Smooth muscle cell (in vitro differentiated cells): ENCODE measurements at regions not wholly inside any gene's neighbourhood (a gene's known extent, or its start where the extent isn't known, plus 50 kb on each side); places are given as distances from the start of the nearest gene placed in this dataset.

ENCODE experiments used
- DNase-seq: peaks from one replicate; lab custom pipeline; 2025; ENCODE audit not compliant: unreplicated experiment; lab: John Stamatoyannopoulos, UW
- H2AFZ ChIP-seq: fragments of 200-600 bp; sonication (generic); 2 replicates; pipeline ENCODE4 v1.6.0; 2016; ENCODE audit warnings: antibody characterized with exemption, low read depth, mild to moderate bottlenecking
- H3F3A ChIP-seq: fragments of 200-600 bp; sonication (generic); 2 replicates; pipeline ENCODE4 v1.6.0; 2017; ENCODE audit warnings: antibody characterized with exemption, low read depth
- H3K27ac ChIP-seq: fragments of 200-600 bp; sonication (generic); 2 replicates; pipeline ENCODE4 v1.5.1; 2016; ENCODE audit warnings: low read depth, mild to moderate bottlenecking
- H3K27me3 ChIP-seq: fragments of 200-600 bp; sonication (generic); 2 replicates; pipeline ENCODE4 v1.6.1; 2016; ENCODE audit warnings: low read depth, mild to moderate bottlenecking
- H3K36me3 ChIP-seq: fragments of 200-600 bp; sonication (generic); 2 replicates; pipeline ENCODE4 v1.5.1; 2016; ENCODE audit warnings: low read depth
- H3K4me1 ChIP-seq: fragments of 200-600 bp; sonication (generic); 2 replicates; pipeline ENCODE4 v1.5.1; 2016; ENCODE audit warnings: low read depth
- H3K4me2 ChIP-seq: fragments of 200-600 bp; sonication (generic); 2 replicates; pipeline ENCODE4 v1.6.0; 2016; ENCODE audit warnings: mild to moderate bottlenecking
- H3K4me3 ChIP-seq: fragments of 200-600 bp; sonication (generic); 2 replicates; pipeline ENCODE4 v1.5.1; 2016; ENCODE audit warnings: mild to moderate bottlenecking
- H3K79me2 ChIP-seq: fragments of 200-600 bp; sonication (generic); 2 replicates; pipeline ENCODE4 v1.6.0; 2016; ENCODE audit warnings: low read depth, mild to moderate bottlenecking
- H3K9ac ChIP-seq: fragments of 200-600 bp; sonication (generic); 2 replicates; pipeline ENCODE4 v1.6.0; 2016; ENCODE audit warnings: low read depth
- H3K9me3 ChIP-seq: fragments of 200-600 bp; sonication (generic); replicated peaks from 2 replicates; pipeline ENCODE4 v1.5.1; 2016; ENCODE audit warnings: low read depth
- H4K20me1 ChIP-seq: fragments of 200-600 bp; sonication (generic); 2 replicates; pipeline ENCODE4 v1.6.0; 2016; ENCODE audit warnings: low read depth
- WGBS: methylation state at CpG from one replicate; pipeline ENCODE4 v1.1.7; 2016; ENCODE audit warnings: low lambda C conversion rate; 5-methylcytosine and 5-hydroxymethylcytosine counted together
- TF ChIP-seq, protein P1 (sequence below): fragments of 200-600 bp; sonication (generic); IDR thresholded peaks from 2 replicates; pipeline ENCODE4 v1.5.1; 2017; ENCODE audit warnings: borderline replicate concordance, mild to moderate bottlenecking, antibody characterized with exemption; ENCODE audit not compliant: insufficient read depth, poor library complexity, severe bottlenecking

DNA sequence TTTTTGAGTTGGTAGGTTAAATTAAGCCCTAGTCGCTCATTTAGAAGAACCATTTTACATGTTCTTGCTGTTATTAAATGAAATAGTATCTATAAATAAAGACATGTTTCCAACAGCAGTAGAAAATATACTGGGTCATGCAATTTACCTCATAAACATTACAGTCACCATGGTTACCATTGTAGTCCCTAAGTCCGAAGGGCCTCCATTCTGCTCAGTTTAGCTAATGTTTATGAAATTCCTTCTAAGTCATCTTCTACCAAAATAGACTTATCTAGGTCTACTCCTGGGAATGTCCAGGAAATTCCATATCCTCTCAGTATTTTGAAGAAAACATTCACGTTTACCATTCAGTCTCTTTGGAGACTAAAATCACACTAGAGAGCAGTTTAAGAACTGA lies 292.5 kb upstream of the DCAF8L1 start:
- DNase-seq: no peak
- H3K27ac ChIP-seq: no peak overlapping the region
- no peak overlapping the region for H3K4me3 ChIP-seq
- H3F3A ChIP-seq: no peaks in the 10 kb centered on the region
- H3K36me3 ChIP-seq: no peaks in the 10 kb centered on the region
- no peaks in the 10 kb centered on the region for H4K20me1 ChIP-seq
- H2AFZ ChIP-seq: no peak overlapping the region
- H3K79me2 ChIP-seq: no peaks in the 10 kb centered on the region
- H3K4me2 ChIP-seq: no peak overlapping the region
- H3K9me3 ChIP-seq: no peaks in the 10 kb centered on the region
- 60% methylated on average over 3 of the region's 3 CpGs for WGBS
- H3K4me1 ChIP-seq: no peaks in the 10 kb centered on the region
- TF ChIP-seq, protein P1, sequence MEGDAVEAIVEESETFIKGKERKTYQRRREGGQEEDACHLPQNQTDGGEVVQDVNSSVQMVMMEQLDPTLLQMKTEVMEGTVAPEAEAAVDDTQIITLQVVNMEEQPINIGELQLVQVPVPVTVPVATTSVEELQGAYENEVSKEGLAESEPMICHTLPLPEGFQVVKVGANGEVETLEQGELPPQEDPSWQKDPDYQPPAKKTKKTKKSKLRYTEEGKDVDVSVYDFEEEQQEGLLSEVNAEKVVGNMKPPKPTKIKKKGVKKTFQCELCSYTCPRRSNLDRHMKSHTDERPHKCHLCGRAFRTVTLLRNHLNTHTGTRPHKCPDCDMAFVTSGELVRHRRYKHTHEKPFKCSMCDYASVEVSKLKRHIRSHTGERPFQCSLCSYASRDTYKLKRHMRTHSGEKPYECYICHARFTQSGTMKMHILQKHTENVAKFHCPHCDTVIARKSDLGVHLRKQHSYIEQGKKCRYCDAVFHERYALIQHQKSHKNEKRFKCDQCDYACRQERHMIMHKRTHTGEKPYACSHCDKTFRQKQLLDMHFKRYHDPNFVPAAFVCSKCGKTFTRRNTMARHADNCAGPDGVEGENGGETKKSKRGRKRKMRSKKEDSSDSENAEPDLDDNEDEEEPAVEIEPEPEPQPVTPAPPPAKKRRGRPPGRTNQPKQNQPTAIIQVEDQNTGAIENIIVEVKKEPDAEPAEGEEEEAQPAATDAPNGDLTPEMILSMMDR: no peak
- H3K9ac ChIP-seq: no peak overlapping the region
- no peaks in the 10 kb centered on the region for H3K27me3 ChIP-seq

DNA sequence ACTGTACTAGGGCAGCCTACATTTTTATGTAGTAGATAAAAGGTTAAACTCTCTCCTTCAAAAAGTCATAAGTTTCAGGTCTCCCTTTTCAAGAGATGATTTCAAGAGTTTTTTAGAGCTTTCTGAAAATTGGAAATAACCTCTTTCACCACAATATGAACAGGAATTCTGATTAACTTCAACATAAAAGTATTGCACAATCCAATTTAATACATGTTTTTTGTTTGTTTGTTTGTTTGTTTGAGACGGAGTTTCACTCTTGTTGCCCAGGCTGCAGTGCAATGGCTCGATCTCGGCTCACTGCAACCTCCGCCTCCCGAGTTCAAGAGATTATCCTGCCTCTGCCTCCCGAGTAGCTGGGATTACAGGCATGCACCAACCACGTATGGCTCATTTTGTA lies 265.4 kb upstream of the DCAF8L1 start:
- no peak for DNase-seq
- WGBS: 79% methylated on average over 7 of the region's 7 CpGs
- TF ChIP-seq, protein P1: no peak

DNA sequence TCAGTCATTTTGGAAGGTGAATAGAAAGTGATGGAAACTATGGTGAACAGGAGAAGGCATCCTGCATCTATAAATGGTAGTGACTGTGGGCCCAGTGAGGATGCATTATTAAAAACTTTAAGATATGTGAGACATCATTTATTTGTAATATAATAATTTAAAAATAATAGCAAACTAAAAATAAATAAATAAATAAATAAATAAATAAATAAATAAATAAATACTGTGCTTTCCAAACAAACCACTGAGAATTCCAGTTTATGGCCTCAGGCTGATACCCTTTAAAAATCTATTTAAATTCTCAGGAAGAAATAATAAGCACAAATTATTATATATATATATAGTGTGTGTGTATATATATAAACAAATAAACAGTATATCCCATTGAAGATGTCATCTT lies 248.0 kb upstream of the DCAF8L1 start:
- no peaks in the 10 kb centered on the region for H3K79me2 ChIP-seq
- no peak overlapping the region for H3K9ac ChIP-seq
- no peaks in the 10 kb centered on the region for H4K20me1 ChIP-seq
- H3K4me3 ChIP-seq: no peak overlapping the region
- H3K4me1 ChIP-seq: no peaks in the 10 kb centered on the region
- no peaks in the 10 kb centered on the region for H3K36me3 ChIP-seq
- TF ChIP-seq, protein P1: no peak
- no peak overlapping the region for H2AFZ ChIP-seq
- H3K27ac ChIP-seq: no peak overlapping the region
- DNase-seq: no peak
- H3K27me3 ChIP-seq: no peaks in the 10 kb centered on the region
- no peak overlapping the region for H3K4me2 ChIP-seq
- H3K9me3 ChIP-seq: no peaks in the 10 kb centered on the region
- H3F3A ChIP-seq: no peaks in the 10 kb centered on the region

More for the DNA sequence above, 265.4 kb upstream of the DCAF8L1 start:
- Histone ChIP-seq H3K4me1 (no peaks in the 10 kb centered on the region), H3F3A (no peaks in the 10 kb centered on the region), H3K9ac (no peak overlapping the region), H3K79me2 (no peaks in the 10 kb centered on the region), H3K4me2 (no peak overlapping the region), H2AFZ (no peak overlapping the region), H4K20me1 (no peaks in the 10 kb centered on the region), H3K4me3 (no peak overlapping the region), H3K9me3 (no peaks in the 10 kb centered on the region), H3K36me3 (no peaks in the 10 kb centered on the region), H3K27ac (no peak overlapping the region), H3K27me3 (no peaks in the 10 kb centered on the region)

DNA sequence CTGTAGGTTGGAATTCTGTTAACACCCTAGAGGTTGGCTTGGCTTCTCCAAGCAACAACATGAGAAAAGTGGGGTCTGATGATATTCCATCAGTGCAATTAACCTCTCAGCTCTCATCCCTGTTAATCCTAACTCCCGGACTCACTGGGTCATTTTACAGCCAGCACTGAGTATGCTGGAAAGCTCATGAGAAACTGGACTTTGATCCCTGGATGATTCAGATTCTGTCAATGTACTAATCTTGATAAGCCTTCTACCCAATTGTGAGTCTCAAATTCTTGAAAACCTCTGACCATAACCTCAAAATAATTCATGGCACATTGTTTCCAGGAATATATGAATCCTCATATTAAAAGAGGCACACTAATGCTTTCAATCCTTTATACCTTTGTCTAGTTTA lies 244.3 kb upstream of the DCAF8L1 start:
- H3K9ac ChIP-seq: no peak overlapping the region
- H4K20me1 ChIP-seq: no peaks in the 10 kb centered on the region
- H3K9me3 ChIP-seq: no peaks in the 10 kb centered on the region
- H3F3A ChIP-seq: no peaks in the 10 kb centered on the region
- no peak overlapping the region for H3K4me2 ChIP-seq
- no peaks in the 10 kb centered on the region for H3K27me3 ChIP-seq
- H3K4me3 ChIP-seq: no peak overlapping the region
- DNase-seq: no peak
- TF ChIP-seq, protein P1: no peak
- no peaks in the 10 kb centered on the region for H3K79me2 ChIP-seq
- no peak overlapping the region for H2AFZ ChIP-seq
- H3K36me3 ChIP-seq: no peaks in the 10 kb centered on the region
- H3K27ac ChIP-seq: no peak overlapping the region
- WGBS: 38% methylated on average over 1 of the region's 1 CpG
- H3K4me1 ChIP-seq: no peaks in the 10 kb centered on the region
